HepG2 (cell line): ENCODE measurements at regions not wholly inside any gene's neighbourhood (a gene's known extent, or its start where the extent isn't known, plus 50 kb on each side); places are given as distances from the start of the nearest gene placed in this dataset.

ENCODE experiments used
- ATAC-seq: fragments of 200-7000 bp; cut with Tn5 transposase; 3 replicates; pipeline ENCODE4 v1.9.1; 2020; ENCODE audit warnings: mild to moderate bottlenecking, moderate library complexity
- BruUV-seq: library from RNA; stranded (reverse); fragments of 400-500 nt; replicated peaks from 2 replicates; lab custom pipeline; 2021; lab: Mats Ljungman, UMichigan
- CTCF ChIA-PET: fragments of 300-600 bp; formaldehyde crosslinking; extraction: SDS; loops from one replicate; lab custom pipeline; 2021; ENCODE audit warnings: low total read pairs, inconsistent platforms, low intra/inter-chr PET ratio; lab: Yijun Ruan, JAX
- POLR2A ChIA-PET: fragments of 350-600 bp; sonication (Branson Sonifier 250); formaldehyde crosslinking; loops from one replicate; lab custom pipeline; 2020; ENCODE audit warnings: antibody characterized with exemption, inconsistent platforms; lab: Yijun Ruan, JAX
- DNase-seq: peaks from one replicate; pipeline ENCODE4 v3.0.0-alpha.2; 2015; ENCODE audit warnings: low spot score
- FAIRE-seq: peaks from 3 replicates; lab custom pipeline; 2011; peaks lifted over from hg19 to GRCh38; lab: Jason Lieb, UNC
- H2AFZ ChIP-seq: one replicate; pipeline ENCODE4 v1.6.1; 2011; ENCODE audit warnings: low read length, inconsistent platforms
- H3K27ac ChIP-seq: fragments of 300-600 bp; 3 replicates; pipeline ENCODE4 v1.8.0; 2011; ENCODE audit warnings: mixed run types, mild to moderate bottlenecking, mixed read lengths, low read length, inconsistent platforms; ENCODE audit not compliant: insufficient read depth; ENCODE audit errors: extremely low read length
- H3K27me3 ChIP-seq, 2 experiments: fragments of 200-600 bp in 1 of 2; 2 replicates in 1 of 2; 3 replicates in 1 of 2; pipeline versions ENCODE4 v1.6.0 to v1.8.0; 2011; ENCODE audit warnings: low read length in 2 of 2, mild to moderate bottlenecking in 2 of 2, moderate library complexity in 2 of 2, inconsistent platforms in 1 of 2; ENCODE audit not compliant: insufficient read depth in 2 of 2, control insufficient read depth in 1 of 2
- H3K36me3 ChIP-seq, 2 experiments: fragments of 200-600 bp in 1 of 2; replicated peaks in 1 of 2; 2 replicates in 1 of 2; 3 replicates in 1 of 2; pipeline versions ENCODE4 v1.5.1 to v1.8.0; 2011; ENCODE audit warnings: low read length in 2 of 2, inconsistent platforms in 1 of 2; ENCODE audit not compliant: insufficient read depth in 2 of 2, control insufficient read depth in 1 of 2
- H3K4me1 ChIP-seq: 2 replicates; pipeline ENCODE4 v1.5.1; 2012; ENCODE audit warnings: low read length, inconsistent platforms; ENCODE audit not compliant: insufficient read depth
- H3K4me2 ChIP-seq: 2 replicates; pipeline ENCODE4 v1.6.0; 2011; ENCODE audit warnings: low read depth, low read length, inconsistent platforms
- H3K4me3 ChIP-seq, 3 experiments: fragments of 200-600 bp in 1 of 3; sonication (generic), shearing (Covaris generic) in 1 of 3; replicated peaks in 1 of 3; 2 replicates each; pipeline ENCODE4 v1.5.1; 2011 to 2016; ENCODE audit warnings: low read length in 3 of 3, inconsistent platforms in 2 of 3, low read depth in 2 of 3, mild to moderate bottlenecking in 2 of 3, control low read depth in 1 of 3, mixed read lengths in 1 of 3; ENCODE audit not compliant: insufficient read depth in 1 of 3
- H3K79me2 ChIP-seq: one replicate; pipeline ENCODE4 v1.6.1; 2011; ENCODE audit warnings: low read length, inconsistent platforms; ENCODE audit not compliant: insufficient read depth
- H3K9ac ChIP-seq: 2 replicates; pipeline ENCODE4 v1.6.0; 2011; ENCODE audit warnings: mild to moderate bottlenecking, low read depth, low read length, inconsistent platforms; ENCODE audit not compliant: insufficient read depth
- H3K9me3 ChIP-seq: 2 replicates; pipeline ENCODE4 v1.5.1; 2012; ENCODE audit warnings: mild to moderate bottlenecking, low read length
- H4K20me1 ChIP-seq: 2 replicates; pipeline ENCODE4 v1.6.0; 2011; ENCODE audit warnings: inconsistent platforms, mild to moderate bottlenecking, low read length, moderate library complexity; ENCODE audit not compliant: insufficient read depth
- DMAP1 ChIP-seq: IDR thresholded peaks from 2 replicates; pipeline ENCODE4 v1.6.1; 2016
- DPF2 ChIP-seq: sonication (generic); formaldehyde crosslinking; IDR thresholded peaks from 2 replicates; pipeline ENCODE4 v1.4.0; 2020; ENCODE audit warnings: mild to moderate bottlenecking, low read depth, missing genetic modification reagents, borderline replicate concordance
- GPN1 ChIP-seq: sonication (generic); formaldehyde crosslinking; IDR thresholded peaks from 2 replicates; pipeline ENCODE4 v1.5.1; 2020; ENCODE audit warnings: missing genetic modification reagents, borderline replicate concordance
- ZFP36L1 ChIP-seq: sonication (generic); formaldehyde crosslinking; IDR thresholded peaks from 2 replicates; pipeline ENCODE4 v1.8.0; 2022; ENCODE audit warnings: mild to moderate bottlenecking, missing genetic modification reagents, moderate library complexity
- ZFP62 ChIP-seq: sonication (generic); formaldehyde crosslinking; IDR thresholded peaks from 2 replicates; pipeline ENCODE4 v1.4.0; 2020; ENCODE audit warnings: missing genetic modification reagents
- WGBS: methylation state at CpG from one replicate; pipeline ENCODE4 v1.1.6; 2017; ENCODE audit warnings: low lambda C conversion rate; 5-methylcytosine and 5-hydroxymethylcytosine counted together
- in situ Hi-C: cut with HindIII; loops from 2 replicates; pipeline ENCODE4 v1.10.0; 2017; ENCODE audit warnings: low pct_unique_long_range_greater_than_20kb; ENCODE audit not compliant: extremely low pct_ligation_motif_present
- intact Hi-C: fragments of 100-400 bp; cut with micrococcal nuclease; formaldehyde crosslinking; loops from one replicate; pipeline ENCODE4 v1.10.0; 2022; ENCODE audit not compliant: unreplicated experiment
- TF ChIP-seq, protein P1 (sequence below): sonication (generic); formaldehyde crosslinking; IDR thresholded peaks from one replicate; pipeline ENCODE4 v1.5.1; 2020; ENCODE audit warnings: mild to moderate bottlenecking, missing genetic modification reagents; ENCODE audit errors: not compliant biosample characterization
- TF ChIP-seq, protein P2 (sequence below): sonication (generic); formaldehyde crosslinking; IDR thresholded peaks from 2 replicates; pipeline ENCODE4 v1.9.0; 2021; ENCODE audit warnings: missing genetic modification reagents, borderline replicate concordance

DNA sequence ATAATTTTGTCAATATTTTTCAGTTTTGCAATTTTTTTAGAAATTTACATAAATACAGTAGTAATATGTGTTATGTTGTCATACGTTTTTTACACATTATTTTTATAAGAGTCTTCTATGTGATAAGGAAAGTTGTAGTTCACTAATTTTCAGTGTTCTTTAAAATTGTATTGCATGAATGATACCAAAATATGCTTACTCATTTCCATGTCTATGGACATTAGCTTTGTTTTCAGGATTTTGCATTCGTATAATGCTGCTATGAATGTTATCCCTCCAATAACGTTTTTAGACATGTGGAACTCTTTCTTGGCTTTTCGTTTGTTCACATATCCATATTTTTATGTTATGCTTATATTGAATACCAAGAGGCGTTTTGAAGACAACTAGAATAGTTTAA lies 260.0 kb downstream of the ARL4A start:
- no peak overlapping the region for H2AFZ ChIP-seq
- no peak overlapping the region for H3K27ac ChIP-seq
- TF ChIP-seq, protein P1, sequence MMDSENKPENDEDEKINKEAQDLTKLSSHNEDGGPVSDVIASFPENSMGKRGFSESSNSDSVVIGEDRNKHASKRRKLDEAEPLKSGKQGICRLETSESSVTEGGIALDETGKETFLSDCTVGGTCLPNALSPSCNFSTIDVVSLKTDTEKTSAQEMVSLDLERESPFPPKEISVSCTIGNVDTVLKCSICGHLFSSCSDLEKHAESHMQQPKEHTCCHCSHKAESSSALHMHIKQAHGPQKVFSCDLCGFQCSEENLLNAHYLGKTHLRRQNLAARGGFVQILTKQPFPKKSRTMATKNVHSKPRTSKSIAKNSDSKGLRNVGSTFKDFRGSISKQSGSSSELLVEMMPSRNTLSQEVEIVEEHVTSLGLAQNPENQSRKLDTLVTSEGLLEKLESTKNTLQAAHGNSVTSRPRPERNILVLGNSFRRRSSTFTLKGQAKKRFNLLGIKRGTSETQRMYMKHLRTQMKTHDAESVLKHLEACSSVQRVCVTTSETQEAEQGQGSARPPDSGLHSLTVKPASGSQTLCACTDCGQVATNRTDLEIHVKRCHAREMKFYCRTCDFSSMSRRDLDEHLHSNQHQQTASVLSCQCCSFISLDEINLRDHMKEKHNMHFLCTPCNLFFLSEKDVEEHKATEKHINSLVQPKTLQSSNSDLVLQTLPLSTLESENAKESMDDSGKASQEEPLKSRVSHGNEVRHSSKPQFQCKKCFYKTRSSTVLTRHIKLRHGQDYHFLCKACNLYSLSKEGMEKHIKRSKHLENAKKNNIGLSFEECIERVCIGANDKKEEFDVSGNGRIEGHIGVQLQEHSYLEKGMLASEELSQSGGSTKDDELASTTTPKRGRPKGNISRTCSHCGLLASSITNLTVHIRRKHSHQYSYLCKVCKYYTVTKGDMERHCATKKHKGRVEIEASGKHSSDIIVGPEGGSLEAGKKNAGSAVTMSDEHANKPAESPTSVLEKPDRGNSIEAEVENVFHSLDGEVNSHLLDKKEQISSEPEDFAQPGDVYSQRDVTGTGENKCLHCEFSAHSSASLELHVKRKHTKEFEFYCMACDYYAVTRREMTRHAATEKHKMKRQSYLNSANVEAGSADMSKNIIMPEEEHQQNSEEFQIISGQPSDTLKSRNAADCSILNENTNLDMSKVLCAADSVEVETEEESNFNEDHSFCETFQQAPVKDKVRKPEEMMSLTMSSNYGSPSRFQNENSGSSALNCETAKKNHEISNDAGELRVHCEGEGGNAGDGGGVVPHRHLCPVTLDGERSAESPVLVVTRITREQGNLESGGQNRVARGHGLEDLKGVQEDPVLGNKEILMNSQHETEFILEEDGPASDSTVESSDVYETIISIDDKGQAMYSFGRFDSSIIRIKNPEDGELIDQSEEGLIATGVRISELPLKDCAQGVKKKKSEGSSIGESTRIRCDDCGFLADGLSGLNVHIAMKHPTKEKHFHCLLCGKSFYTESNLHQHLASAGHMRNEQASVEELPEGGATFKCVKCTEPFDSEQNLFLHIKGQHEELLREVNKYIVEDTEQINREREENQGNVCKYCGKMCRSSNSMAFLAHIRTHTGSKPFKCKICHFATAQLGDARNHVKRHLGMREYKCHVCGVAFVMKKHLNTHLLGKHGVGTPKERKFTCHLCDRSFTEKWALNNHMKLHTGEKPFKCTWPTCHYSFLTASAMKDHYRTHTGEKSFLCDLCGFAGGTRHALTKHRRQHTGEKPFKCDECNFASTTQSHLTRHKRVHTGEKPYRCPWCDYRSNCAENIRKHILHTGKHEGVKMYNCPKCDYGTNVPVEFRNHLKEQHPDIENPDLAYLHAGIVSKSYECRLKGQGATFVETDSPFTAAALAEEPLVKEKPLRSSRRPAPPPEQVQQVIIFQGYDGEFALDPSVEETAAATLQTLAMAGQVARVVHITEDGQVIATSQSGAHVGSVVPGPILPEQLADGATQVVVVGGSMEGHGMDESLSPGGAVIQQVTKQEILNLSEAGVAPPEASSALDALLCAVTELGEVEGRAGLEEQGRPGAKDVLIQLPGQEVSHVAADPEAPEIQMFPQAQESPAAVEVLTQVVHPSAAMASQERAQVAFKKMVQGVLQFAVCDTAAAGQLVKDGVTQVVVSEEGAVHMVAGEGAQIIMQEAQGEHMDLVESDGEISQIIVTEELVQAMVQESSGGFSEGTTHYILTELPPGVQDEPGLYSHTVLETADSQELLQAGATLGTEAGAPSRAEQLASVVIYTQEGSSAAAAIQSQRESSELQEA (CRISPR knock-in tag): no peak
- TF ChIP-seq DPF2 (CRISPR knock-in tag) (no peak), ZFP62 (CRISPR knock-in tag) (no peak), ZFP36L1 (no peak), DMAP1 (CRISPR knock-in tag) (no peak), GPN1 (CRISPR knock-in tag) (no peak)
- TF ChIP-seq, protein P2, sequence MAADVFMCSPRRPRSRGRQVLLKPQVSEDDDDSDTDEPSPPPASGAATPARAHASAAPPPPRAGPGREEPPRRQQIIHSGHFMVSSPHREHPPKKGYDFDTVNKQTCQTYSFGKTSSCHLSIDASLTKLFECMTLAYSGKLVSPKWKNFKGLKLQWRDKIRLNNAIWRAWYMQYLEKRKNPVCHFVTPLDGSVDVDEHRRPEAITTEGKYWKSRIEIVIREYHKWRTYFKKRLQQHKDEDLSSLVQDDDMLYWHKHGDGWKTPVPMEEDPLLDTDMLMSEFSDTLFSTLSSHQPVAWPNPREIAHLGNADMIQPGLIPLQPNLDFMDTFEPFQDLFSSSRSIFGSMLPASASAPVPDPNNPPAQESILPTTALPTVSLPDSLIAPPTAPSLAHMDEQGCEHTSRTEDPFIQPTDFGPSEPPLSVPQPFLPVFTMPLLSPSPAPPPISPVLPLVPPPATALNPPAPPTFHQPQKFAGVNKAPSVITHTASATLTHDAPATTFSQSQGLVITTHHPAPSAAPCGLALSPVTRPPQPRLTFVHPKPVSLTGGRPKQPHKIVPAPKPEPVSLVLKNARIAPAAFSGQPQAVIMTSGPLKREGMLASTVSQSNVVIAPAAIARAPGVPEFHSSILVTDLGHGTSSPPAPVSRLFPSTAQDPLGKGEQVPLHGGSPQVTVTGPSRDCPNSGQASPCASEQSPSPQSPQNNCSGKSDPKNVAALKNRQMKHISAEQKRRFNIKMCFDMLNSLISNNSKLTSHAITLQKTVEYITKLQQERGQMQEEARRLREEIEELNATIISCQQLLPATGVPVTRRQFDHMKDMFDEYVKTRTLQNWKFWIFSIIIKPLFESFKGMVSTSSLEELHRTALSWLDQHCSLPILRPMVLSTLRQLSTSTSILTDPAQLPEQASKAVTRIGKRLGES (CRISPR knock-in tag): no peak
- H3K4me1 ChIP-seq: peaks cover 47% of the 10 kb centered on the region
- intact Hi-C loops (loop anchor here (10.0 kb wide), 1 partner anchor 303 kb away; no protein-coding TSS in a partner anchor), in situ Hi-C loops (loop anchor here (10.0 kb wide), 2 partner anchors 67 to 303 kb away; no protein-coding TSS in a partner anchor)
- H4K20me1 ChIP-seq: no peaks in the 10 kb centered on the region
- ATAC-seq: no peak
- 93% methylated on average over 5 of the region's 5 CpGs for WGBS
- no peak overlapping the region for H3K4me3 ChIP-seq
- ChIA-PET POLR2A (no interaction called here), CTCF (no interaction called here)
- H3K9me3 ChIP-seq: no peaks in the 10 kb centered on the region
- H3K36me3 ChIP-seq: no peaks in the 10 kb centered on the region
- H3K9ac ChIP-seq: no peak overlapping the region
- no peaks in the 10 kb centered on the region for H3K79me2 ChIP-seq
- no TSS peak for BruUV-seq
- no peaks in the 10 kb centered on the region for H3K27me3 ChIP-seq
- H3K4me2 ChIP-seq: no peak overlapping the region
- DNase-seq: no peak
- FAIRE-seq: no peak
